Erythroblast (primary cell): ENCODE measurements at regions not wholly inside any gene's neighbourhood (a gene's known extent, or its start where the extent isn't known, plus 50 kb on each side); places are given as distances from the start of the nearest gene placed in this dataset.

Source experiments
- GATA1 ChIP-seq: IDR thresholded peaks from 2 replicates; pipeline ENCODE4 v1.6.1; 2011; ENCODE audit warnings: low read depth, mild to moderate bottlenecking, control low read depth, low read length, moderate library complexity
- POLR2A ChIP-seq: IDR thresholded peaks from 2 replicates; pipeline ENCODE4 v1.6.1; 2011; ENCODE audit warnings: mild to moderate bottlenecking, low read length

DNA sequence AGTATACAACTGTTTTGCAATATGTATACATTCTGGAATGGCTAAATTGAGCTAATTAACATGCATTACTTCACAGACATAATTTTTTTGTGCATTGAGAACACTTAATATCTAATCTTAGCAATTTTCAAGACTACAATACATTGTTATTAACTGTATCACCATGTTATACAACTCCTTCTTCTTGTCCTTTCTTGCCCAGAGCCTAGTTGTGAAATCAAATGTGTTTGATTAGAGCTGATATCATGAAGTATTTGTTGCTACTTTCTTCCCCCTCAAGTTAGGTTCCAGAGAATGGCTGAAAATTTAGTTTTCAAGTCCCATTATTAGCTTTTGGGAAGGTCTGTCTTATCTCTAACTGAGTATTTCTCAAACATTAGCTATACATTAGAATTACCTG is 607.8 kb downstream of the PSAT1 start:
- TF ChIP-seq POLR2A (no peak), GATA1 (no peak)
